SK-N-SH (cell line): ENCODE measurements at regions not wholly inside any gene's neighbourhood (a gene's known extent, or its start where the extent isn't known, plus 50 kb on each side); places are given as distances from the start of the nearest gene placed in this dataset.

Experiments
- CTCF ChIA-PET: fragments of 300-600, 350-600 bp; formaldehyde crosslinking; extraction: SDS; loops from one replicate; lab custom pipeline; 2021; lab: Yijun Ruan, JAX
- POLR2A ChIA-PET: fragments of 350-600 bp; sonication (Branson Sonifier 250); formaldehyde crosslinking; extraction: SDS; loops from one replicate; lab custom pipeline; 2020; ENCODE audit warnings: antibody characterized with exemption, inconsistent platforms; lab: Yijun Ruan, JAX
- DNase-seq: peaks from one replicate; pipeline ENCODE4 v3.0.0; 2012
- H2AFZ ChIP-seq: fragments of 200-600 bp; sonication (generic); 2 replicates; pipeline ENCODE4 v1.8.1; 2016; ENCODE audit warnings: antibody characterized with exemption, mild to moderate bottlenecking, low read depth
- H3F3A ChIP-seq: fragments of 200-600 bp; sonication (generic); replicated peaks from 2 replicates; pipeline ENCODE3; 2016; ENCODE audit warnings: antibody characterized with exemption, mild to moderate bottlenecking; ENCODE audit not compliant: insufficient read depth
- H3K27ac ChIP-seq, 2 experiments: fragments of 200-500 bp in 1 of 2; fragments of 200-600 bp in 1 of 2; sonication (Bioruptor generic) in 1 of 2; sonication (generic), shearing (Covaris generic) in 1 of 2; 2 replicates each; pipeline versions ENCODE4 v1.5.1 to v1.6.1; 2014 to 2016; ENCODE audit warnings: low read depth in 2 of 2, inconsistent platforms in 1 of 2, low read length in 1 of 2, mild to moderate bottlenecking in 1 of 2, mixed read lengths in 1 of 2
- H3K27me3 ChIP-seq: fragments of 200-600 bp; sonication (generic), shearing (Covaris generic); 2 replicates; pipeline ENCODE4 v1.6.1; 2016; ENCODE audit warnings: mixed run types; ENCODE audit not compliant: insufficient read depth
- H3K36me3 ChIP-seq, 2 experiments: fragments of 200-500 bp in 1 of 2; fragments of 200-600 bp in 1 of 2; sonication (Bioruptor generic) in 1 of 2; sonication (generic) in 1 of 2; replicated peaks in 1 of 2; 2 replicates each; pipeline versions ENCODE3 to v1.5.1; 2014 to 2016; ENCODE audit warnings: low read length in 1 of 2, mild to moderate bottlenecking in 1 of 2; ENCODE audit not compliant: insufficient read depth in 2 of 2, control insufficient read depth in 1 of 2
- H3K4me1 ChIP-seq, 2 experiments: fragments of 200-500 bp in 1 of 2; fragments of 200-600 bp in 1 of 2; sonication (Bioruptor generic) in 1 of 2; sonication (generic), shearing (Covaris generic) in 1 of 2; 2 replicates each; pipeline versions ENCODE4 v1.5.1 to v1.6.1; 2014 to 2016; ENCODE audit warnings: low read depth in 1 of 2, low read length in 1 of 2, mixed run types in 1 of 2; ENCODE audit not compliant: insufficient read depth in 2 of 2, control insufficient read depth in 1 of 2
- H3K4me2 ChIP-seq: fragments of 200-600 bp; sonication (generic), shearing (Covaris generic); 2 replicates; pipeline ENCODE4 v1.6.1; 2017; ENCODE audit warnings: mixed run types
- H3K4me3 ChIP-seq, 2 experiments: fragments of 200-500 bp in 1 of 2; fragments of 200-600 bp in 1 of 2; sonication (Bioruptor generic) in 1 of 2; sonication (generic), shearing (Covaris generic) in 1 of 2; 2 replicates each; pipeline versions ENCODE4 v1.5.1 to v1.8.1; 2014 to 2016; ENCODE audit warnings: low read depth in 2 of 2, inconsistent platforms in 1 of 2, low read length in 1 of 2, mild to moderate bottlenecking in 1 of 2, mixed read lengths in 1 of 2, moderate library complexity in 1 of 2
- H3K79me2 ChIP-seq: fragments of 200-600 bp; sonication (generic); 2 replicates; pipeline ENCODE4 v1.8.1; 2017; ENCODE audit warnings: mild to moderate bottlenecking; ENCODE audit not compliant: insufficient read depth
- H3K9ac ChIP-seq: fragments of 200-600 bp; sonication (generic); 2 replicates; pipeline ENCODE4 v1.6.1; 2017; ENCODE audit warnings: mixed run types
- H3K9me2 ChIP-seq: fragments of 200-600 bp; sonication (generic); 2 replicates; pipeline ENCODE4 v1.6.1; 2017; ENCODE audit warnings: mixed run types
- H3K9me3 ChIP-seq: fragments of 200-600 bp; sonication (generic); 2 replicates; pipeline ENCODE4 v1.6.1; 2017; ENCODE audit warnings: mixed run types, mild to moderate bottlenecking, moderate library complexity
- H4K20me1 ChIP-seq: fragments of 200-600 bp; sonication (generic); 2 replicates; pipeline ENCODE4 v1.6.1; 2017; ENCODE audit warnings: mild to moderate bottlenecking, mixed run types; ENCODE audit not compliant: insufficient read depth
- ELF1 ChIP-seq: IDR thresholded peaks from 2 replicates; pipeline ENCODE4 v1.4.0; 2012
- EP300 ChIP-seq, 2 experiments: IDR thresholded peaks; 2 replicates each; pipeline versions ENCODE4 v1.4.0 to v1.6.1; 2012; ENCODE audit warnings: borderline replicate concordance in 1 of 2, low read depth in 1 of 2, low read length in 1 of 2
- EZH2phosphoT487 ChIP-seq: fragments of 200-600 bp; sonication (generic); IDR thresholded peaks from 2 replicates; pipeline ENCODE4 v1.6.1; 2017; ENCODE audit warnings: low read depth, mixed run types, mild to moderate bottlenecking, antibody characterized with exemption, moderate library complexity, borderline replicate concordance
- FOSL2 ChIP-seq: IDR thresholded peaks from 2 replicates; pipeline ENCODE4 v1.4.0; 2012; ENCODE audit warnings: low read depth, mild to moderate bottlenecking, moderate library complexity, borderline replicate concordance
- GABPA ChIP-seq: IDR thresholded peaks from 2 replicates; pipeline ENCODE4 v1.4.0; 2012; ENCODE audit warnings: low read depth, mild to moderate bottlenecking
- GATA2 ChIP-seq: sonication (generic); formaldehyde crosslinking; IDR thresholded peaks from 2 replicates; pipeline ENCODE4 v1.5.0; 2020; ENCODE audit warnings: mild to moderate bottlenecking, missing genetic modification reagents
- JUND ChIP-seq: IDR thresholded peaks from 2 replicates; pipeline ENCODE4 v1.4.0; 2012
- MEF2A ChIP-seq: IDR thresholded peaks from 2 replicates; pipeline ENCODE4 v1.4.0; 2012; ENCODE audit warnings: low read depth, borderline replicate concordance
- MXI1 ChIP-seq: IDR thresholded peaks from 2 replicates; pipeline ENCODE4 v1.6.1; 2012; ENCODE audit warnings: mild to moderate bottlenecking, low read depth, low read length, improper control_type of control experiment
- NFIC ChIP-seq: IDR thresholded peaks from 2 replicates; pipeline ENCODE4 v1.4.0; 2012; ENCODE audit warnings: borderline replicate concordance
- NRF1 ChIP-seq: IDR thresholded peaks from 2 replicates; pipeline ENCODE4 v1.6.1; 2012; ENCODE audit warnings: low read depth, mild to moderate bottlenecking, low read length
- RAD21 ChIP-seq: IDR thresholded peaks from 2 replicates; pipeline ENCODE4 v1.6.1; 2012; ENCODE audit warnings: mild to moderate bottlenecking, low read length
- SIN3A ChIP-seq: IDR thresholded peaks from 2 replicates; pipeline ENCODE4 v1.6.1; 2012; ENCODE audit warnings: low read depth, mild to moderate bottlenecking, low read length, moderate library complexity, borderline replicate concordance
- TAF1 ChIP-seq: IDR thresholded peaks from 2 replicates; pipeline ENCODE4 v1.6.1; 2012; ENCODE audit warnings: low read depth, mild to moderate bottlenecking, low read length, moderate library complexity, borderline replicate concordance
- TCF12 ChIP-seq: IDR thresholded peaks from 2 replicates; pipeline ENCODE4 v1.4.0; 2012
- TEAD4 ChIP-seq: IDR thresholded peaks from 2 replicates; pipeline ENCODE4 v1.4.0; 2012; ENCODE audit warnings: mild to moderate bottlenecking, borderline replicate concordance; ENCODE audit not compliant: insufficient read depth
- YY1 ChIP-seq: IDR thresholded peaks from 2 replicates; pipeline ENCODE4 v1.4.0; 2012; ENCODE audit warnings: low read depth, mild to moderate bottlenecking
- WGBS: methylation state at CpG from one replicate; pipeline ENCODE4 v1.1.6; 2017; ENCODE audit warnings: low lambda C conversion rate; 5-methylcytosine and 5-hydroxymethylcytosine counted together
- TF ChIP-seq, protein P1 (sequence below): fragments of 150-350 bp; IDR thresholded peaks from 2 replicates; pipeline ENCODE4 v1.6.1; 2016; ENCODE audit warnings: mild to moderate bottlenecking, low read depth, low read length
- TF ChIP-seq, protein P2 (sequence below): fragments of 200-600 bp; sonication (generic); IDR thresholded peaks from 2 replicates; pipeline ENCODE4 v1.6.1; 2017; ENCODE audit warnings: antibody characterized with exemption, mild to moderate bottlenecking, moderate library complexity

DNA sequence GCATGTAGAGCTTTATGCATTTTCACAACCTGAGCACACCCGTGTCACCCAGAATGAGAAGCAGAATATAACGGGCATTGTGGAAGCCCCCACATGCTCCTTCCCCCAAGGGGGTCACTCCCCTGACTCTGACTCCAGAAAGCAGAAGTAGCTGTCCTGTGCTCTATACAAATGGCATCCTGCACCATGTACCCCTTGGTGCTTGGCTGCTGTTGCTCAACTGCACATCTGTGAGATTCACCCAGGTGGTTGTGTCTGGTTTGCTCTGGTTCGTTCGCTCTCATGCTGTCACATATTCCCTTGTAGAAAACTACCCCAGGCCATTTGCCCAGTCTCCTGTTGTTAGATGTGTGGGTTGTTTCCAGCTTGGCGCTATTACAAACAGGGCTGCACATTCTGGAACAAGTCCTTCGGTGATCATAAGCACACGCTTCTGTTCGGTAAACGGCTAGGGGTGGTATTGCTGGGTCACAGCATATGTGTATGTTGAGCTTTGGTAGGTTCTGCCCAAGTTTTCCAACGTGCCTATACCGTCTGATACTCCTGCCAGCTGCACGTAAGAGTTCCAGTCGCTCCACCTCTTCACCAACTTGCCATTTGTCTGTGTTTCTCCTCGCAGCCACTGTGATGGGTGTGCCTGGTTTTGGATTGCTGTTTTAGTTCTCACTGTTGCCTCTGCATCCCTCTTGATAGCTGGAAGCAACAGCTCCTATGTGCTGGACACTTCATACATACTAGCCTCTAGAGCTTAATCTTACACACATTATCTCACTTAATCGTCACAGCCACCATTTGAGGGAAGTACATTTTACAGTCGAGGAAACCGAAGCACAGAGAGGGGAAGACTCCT is 65.4 kb upstream of the SLC6A6 start:
- TF ChIP-seq FOSL2 (no peak), ELF1 (no peak), JUND (no peak), GABPA (no peak), EP300 (IDR thresholded peaks at IDR 0.05; ENCODE audit: borderline replicate concordance in 1 of 2, low read depth in 1 of 2, low read length in 1 of 2) (no peak), TAF1 (no peak), GATA2 (CRISPR knock-in tag) (no peak), MXI1 (no peak), NRF1 (no peak), EZH2phosphoT487 (no peak), TEAD4 (no peak), MEF2A (no peak), RAD21 (no peak)
- TF ChIP-seq, protein P1, sequence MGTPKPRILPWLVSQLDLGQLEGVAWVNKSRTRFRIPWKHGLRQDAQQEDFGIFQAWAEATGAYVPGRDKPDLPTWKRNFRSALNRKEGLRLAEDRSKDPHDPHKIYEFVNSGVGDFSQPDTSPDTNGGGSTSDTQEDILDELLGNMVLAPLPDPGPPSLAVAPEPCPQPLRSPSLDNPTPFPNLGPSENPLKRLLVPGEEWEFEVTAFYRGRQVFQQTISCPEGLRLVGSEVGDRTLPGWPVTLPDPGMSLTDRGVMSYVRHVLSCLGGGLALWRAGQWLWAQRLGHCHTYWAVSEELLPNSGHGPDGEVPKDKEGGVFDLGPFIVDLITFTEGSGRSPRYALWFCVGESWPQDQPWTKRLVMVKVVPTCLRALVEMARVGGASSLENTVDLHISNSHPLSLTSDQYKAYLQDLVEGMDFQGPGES, result no peak
- TF ChIP-seq, all 33 proteins: peak for 0
- no peak for DNase-seq
- no peaks in the 10 kb centered on the region for H3K9me2 ChIP-seq
- no peaks in the 10 kb centered on the region for H3K36me3 ChIP-seq
- no peak overlapping the region for H3K4me3 ChIP-seq
- 57% methylated on average over 17 of the region's 17 CpGs for WGBS
- H3K27me3 ChIP-seq, result no peaks in the 10 kb centered on the region
- no peak overlapping the region for H3K9ac ChIP-seq
- no peaks in the 10 kb centered on the region for H3F3A ChIP-seq
- ChIA-PET CTCF (interaction anchor here (1.3 kb wide), 1 partner anchor 75 kb away, joined by 3 read pairs; no protein-coding TSS in a partner anchor), POLR2A (no interaction called here)
- no peak overlapping the region for H3K4me2 ChIP-seq
- peaks cover 0 to 13% of the 10 kb centered on the region in 2 experiments; a peak in 1 of 4 replicates for H3K4me1 ChIP-seq
- no peaks in the 10 kb centered on the region for H3K79me2 ChIP-seq
- H3K9me3 ChIP-seq, result no peaks in the 10 kb centered on the region
- no peak overlapping the region for H3K27ac ChIP-seq
- no peaks in the 10 kb centered on the region for H4K20me1 ChIP-seq
- no peak overlapping the region for H2AFZ ChIP-seq

DNA sequence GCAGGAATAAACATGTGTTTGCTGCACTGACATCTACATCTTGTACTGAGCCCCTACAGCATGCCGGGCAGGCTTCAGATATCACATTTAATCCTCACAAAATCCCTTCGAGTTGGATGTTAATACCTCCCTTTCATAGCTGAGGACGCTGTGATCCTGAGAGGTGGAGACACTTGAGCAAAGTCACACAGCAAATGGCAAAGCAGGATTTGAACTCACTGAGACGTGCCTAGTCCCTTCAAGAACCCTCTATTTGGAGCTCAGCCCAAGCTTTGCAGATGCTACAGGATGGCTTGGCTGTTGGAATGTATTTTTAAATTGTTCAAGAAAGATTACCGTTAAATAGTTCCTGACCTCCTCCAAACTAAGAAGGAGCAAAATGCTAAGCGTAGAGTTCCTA is 64.6 kb upstream of the SLC6A6 start:
- WGBS, result 41% methylated on average over 6 of the region's 6 CpGs
- POLR2A ChIA-PET, result no interaction called here
- H3K9me2 ChIP-seq, result no peaks in the 10 kb centered on the region

More for the DNA sequence above, 64.6 kb upstream of the SLC6A6 start:
- no peaks in the 10 kb centered on the region for H3K9me3 ChIP-seq
- no peak overlapping the region for H2AFZ ChIP-seq
- no peaks in the 10 kb centered on the region for H4K20me1 ChIP-seq
- TF ChIP-seq JUND (no peak), TCF12 (no peak), SIN3A (no peak), YY1 (no peak), NFIC (no peak)
- TF ChIP-seq, protein P2, sequence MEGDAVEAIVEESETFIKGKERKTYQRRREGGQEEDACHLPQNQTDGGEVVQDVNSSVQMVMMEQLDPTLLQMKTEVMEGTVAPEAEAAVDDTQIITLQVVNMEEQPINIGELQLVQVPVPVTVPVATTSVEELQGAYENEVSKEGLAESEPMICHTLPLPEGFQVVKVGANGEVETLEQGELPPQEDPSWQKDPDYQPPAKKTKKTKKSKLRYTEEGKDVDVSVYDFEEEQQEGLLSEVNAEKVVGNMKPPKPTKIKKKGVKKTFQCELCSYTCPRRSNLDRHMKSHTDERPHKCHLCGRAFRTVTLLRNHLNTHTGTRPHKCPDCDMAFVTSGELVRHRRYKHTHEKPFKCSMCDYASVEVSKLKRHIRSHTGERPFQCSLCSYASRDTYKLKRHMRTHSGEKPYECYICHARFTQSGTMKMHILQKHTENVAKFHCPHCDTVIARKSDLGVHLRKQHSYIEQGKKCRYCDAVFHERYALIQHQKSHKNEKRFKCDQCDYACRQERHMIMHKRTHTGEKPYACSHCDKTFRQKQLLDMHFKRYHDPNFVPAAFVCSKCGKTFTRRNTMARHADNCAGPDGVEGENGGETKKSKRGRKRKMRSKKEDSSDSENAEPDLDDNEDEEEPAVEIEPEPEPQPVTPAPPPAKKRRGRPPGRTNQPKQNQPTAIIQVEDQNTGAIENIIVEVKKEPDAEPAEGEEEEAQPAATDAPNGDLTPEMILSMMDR, result no peak
- H3K4me2 ChIP-seq, result no peak overlapping the region
- no peak overlapping the region for H3K27ac ChIP-seq
- H3K36me3 ChIP-seq, result no peaks in the 10 kb centered on the region
- no peaks in the 10 kb centered on the region for H3F3A ChIP-seq
- H3K4me1 ChIP-seq, result peaks cover 0 to 13% of the 10 kb centered on the region in 2 experiments; a peak in 1 of 4 replicates
- H3K4me3 ChIP-seq, result no peak overlapping the region
- H3K79me2 ChIP-seq, result no peaks in the 10 kb centered on the region
- CTCF ChIA-PET, result interaction anchor here (1.3 kb wide), 1 partner anchor 76 kb away, joined by 3 read pairs; no protein-coding TSS in a partner anchor
- no peak for DNase-seq
- H3K9ac ChIP-seq, result no peak overlapping the region
- no peaks in the 10 kb centered on the region for H3K27me3 ChIP-seq
